BJ (cell line): ENCODE measurements at regions not wholly inside any gene's neighbourhood (a gene's known extent, or its start where the extent isn't known, plus 50 kb on each side); places are given as distances from the start of the nearest gene placed in this dataset.

ENCODE experiments used
- CTCF ChIA-PET: fragments of 350-600 bp; formaldehyde crosslinking; extraction: SDS; loops from one replicate; lab custom pipeline; 2021; ENCODE audit warnings: antibody characterized with exemption, inconsistent platforms; lab: Yijun Ruan, JAX
- POLR2A ChIA-PET: fragments of 300-600 bp; sonication (Branson Sonifier 250); formaldehyde crosslinking; extraction: SDS; loops from one replicate; lab custom pipeline; 2021; ENCODE audit warnings: antibody characterized with exemption; lab: Charles Lee
- DNase-seq: peaks from one replicate; pipeline ENCODE4 v3.0.0-alpha.2; 2011; ENCODE audit warnings: low read depth
- H3K27me3 ChIP-seq: 2 replicates; pipeline ENCODE4 v1.6.0; 2011; ENCODE audit warnings: low read length; ENCODE audit not compliant: control insufficient read depth, insufficient read depth
- H3K36me3 ChIP-seq: 2 replicates; pipeline ENCODE4 v1.5.1; 2011; ENCODE audit warnings: low read length; ENCODE audit not compliant: control insufficient read depth, insufficient read depth
- H3K4me3 ChIP-seq: 2 replicates; pipeline ENCODE4 v1.5.1; 2011; ENCODE audit warnings: low read depth, mild to moderate bottlenecking, control low read depth, low read length
- TF ChIP-seq, protein P1 (sequence below): IDR thresholded peaks from 2 replicates; pipeline ENCODE4 v1.5.1; 2011; ENCODE audit warnings: low read depth, mild to moderate bottlenecking, control low read depth, inconsistent platforms, low read length, moderate library complexity; ENCODE audit not compliant: insufficient read depth

DNA sequence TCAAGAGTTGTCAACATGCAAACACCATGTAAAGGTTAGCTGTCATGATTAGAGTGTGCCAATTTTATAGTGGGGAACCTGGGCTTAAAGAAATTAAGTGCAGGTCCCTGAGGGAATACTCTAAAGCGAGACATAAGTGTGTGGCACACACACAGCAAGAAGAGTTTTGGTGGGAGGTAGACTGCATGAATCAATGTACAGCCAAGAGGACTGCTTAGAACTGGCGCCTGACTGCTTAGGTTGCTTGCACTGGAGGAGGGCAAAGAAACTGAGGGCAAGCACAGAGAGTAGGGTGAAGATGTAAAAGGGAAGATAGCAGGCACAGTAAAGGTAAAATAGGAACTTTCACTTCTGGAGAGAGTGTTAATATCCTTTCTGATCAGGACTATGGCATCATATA lies 184.9 kb downstream of the SOX2 start:
- no peak for DNase-seq
- no peak overlapping the region for H3K4me3 ChIP-seq
- TF ChIP-seq, protein P1, sequence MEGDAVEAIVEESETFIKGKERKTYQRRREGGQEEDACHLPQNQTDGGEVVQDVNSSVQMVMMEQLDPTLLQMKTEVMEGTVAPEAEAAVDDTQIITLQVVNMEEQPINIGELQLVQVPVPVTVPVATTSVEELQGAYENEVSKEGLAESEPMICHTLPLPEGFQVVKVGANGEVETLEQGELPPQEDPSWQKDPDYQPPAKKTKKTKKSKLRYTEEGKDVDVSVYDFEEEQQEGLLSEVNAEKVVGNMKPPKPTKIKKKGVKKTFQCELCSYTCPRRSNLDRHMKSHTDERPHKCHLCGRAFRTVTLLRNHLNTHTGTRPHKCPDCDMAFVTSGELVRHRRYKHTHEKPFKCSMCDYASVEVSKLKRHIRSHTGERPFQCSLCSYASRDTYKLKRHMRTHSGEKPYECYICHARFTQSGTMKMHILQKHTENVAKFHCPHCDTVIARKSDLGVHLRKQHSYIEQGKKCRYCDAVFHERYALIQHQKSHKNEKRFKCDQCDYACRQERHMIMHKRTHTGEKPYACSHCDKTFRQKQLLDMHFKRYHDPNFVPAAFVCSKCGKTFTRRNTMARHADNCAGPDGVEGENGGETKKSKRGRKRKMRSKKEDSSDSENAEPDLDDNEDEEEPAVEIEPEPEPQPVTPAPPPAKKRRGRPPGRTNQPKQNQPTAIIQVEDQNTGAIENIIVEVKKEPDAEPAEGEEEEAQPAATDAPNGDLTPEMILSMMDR, result no peak
- ChIA-PET POLR2A (no interaction called here), CTCF (no interaction called here)
- H3K27me3 ChIP-seq, result no peaks in the 10 kb centered on the region
- H3K36me3 ChIP-seq, result no peaks in the 10 kb centered on the region

DNA sequence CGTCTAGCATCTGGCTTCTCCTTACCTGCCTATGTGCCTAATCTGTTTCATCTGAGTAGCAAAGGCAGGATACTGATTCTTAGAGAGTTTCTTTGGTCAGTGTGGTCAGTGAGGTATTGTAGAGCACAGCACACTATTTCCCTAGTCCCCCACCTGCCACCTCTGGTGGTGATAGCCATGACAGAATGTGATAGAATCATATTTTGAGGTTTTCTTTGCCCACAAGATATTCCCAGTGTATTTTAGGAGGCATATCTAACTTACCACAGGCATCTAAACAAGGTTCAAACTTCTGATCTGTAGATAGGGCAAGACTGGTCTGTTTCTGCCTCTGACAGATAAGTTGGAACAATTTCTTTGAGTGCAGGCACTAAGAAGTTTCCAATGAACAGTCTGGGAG lies 188.0 kb downstream of the SOX2 start:
- POLR2A ChIA-PET, result no interaction called here
- H3K4me3 ChIP-seq, result no peak overlapping the region
- TF ChIP-seq, protein P1, result no peak
- no peaks in the 10 kb centered on the region for H3K36me3 ChIP-seq
- H3K27me3 ChIP-seq, result no peaks in the 10 kb centered on the region
- CTCF ChIA-PET, result no interaction called here
- no peak for DNase-seq

DNA sequence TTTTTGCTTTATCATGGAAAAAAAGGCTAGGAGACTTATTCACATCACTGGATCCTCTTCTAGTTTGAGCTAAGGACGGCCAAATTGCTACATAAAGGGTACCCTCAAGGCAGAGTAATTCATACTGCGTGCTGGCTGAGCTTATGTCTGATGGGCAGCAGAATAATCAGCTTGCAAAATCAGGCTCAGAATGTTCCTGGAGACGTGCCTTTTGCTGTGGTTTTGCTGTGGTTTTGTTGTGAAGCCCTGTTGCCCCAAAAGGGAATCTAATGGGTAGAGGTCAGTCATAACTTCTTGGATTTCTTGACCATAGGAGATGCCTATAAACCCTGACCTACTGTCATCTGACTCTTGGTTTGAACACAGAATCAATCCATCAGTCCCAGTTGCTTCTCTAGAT lies 189.9 kb downstream of the SOX2 start:
- ChIA-PET CTCF (no interaction called here), POLR2A (no interaction called here)
- H3K4me3 ChIP-seq, result no peak overlapping the region
- TF ChIP-seq, protein P1, result no peak
- H3K36me3 ChIP-seq, result no peaks in the 10 kb centered on the region
- H3K27me3 ChIP-seq, result no peaks in the 10 kb centered on the region
- no peak for DNase-seq

DNA sequence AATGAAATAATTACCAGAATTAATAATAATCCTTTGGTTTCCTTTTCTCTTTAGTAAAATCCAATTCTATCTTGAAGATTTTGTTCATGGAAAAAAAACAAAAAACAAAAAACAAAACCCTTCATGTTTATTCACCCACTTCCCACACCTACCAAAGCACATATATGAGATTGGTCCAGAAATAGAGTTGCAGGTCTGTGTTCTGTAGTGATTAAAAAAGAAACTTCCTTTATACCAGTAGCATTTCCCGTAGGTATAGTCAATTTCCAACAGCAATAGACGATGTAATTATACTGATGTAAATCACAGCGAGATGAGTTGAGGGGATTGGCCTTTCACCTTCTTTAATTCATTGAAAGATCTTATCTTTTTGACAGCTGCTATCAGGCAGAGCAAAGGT lies 194.6 kb downstream of the SOX2 start:
- TF ChIP-seq, protein P1, result no peak
- Histone ChIP-seq H3K36me3 (no peaks in the 10 kb centered on the region), H3K27me3 (no peaks in the 10 kb centered on the region), H3K4me3 (no peak overlapping the region)
- CTCF ChIA-PET, result no interaction called here
- DNase-seq, result no peak
- POLR2A ChIA-PET, result no interaction called here

DNA sequence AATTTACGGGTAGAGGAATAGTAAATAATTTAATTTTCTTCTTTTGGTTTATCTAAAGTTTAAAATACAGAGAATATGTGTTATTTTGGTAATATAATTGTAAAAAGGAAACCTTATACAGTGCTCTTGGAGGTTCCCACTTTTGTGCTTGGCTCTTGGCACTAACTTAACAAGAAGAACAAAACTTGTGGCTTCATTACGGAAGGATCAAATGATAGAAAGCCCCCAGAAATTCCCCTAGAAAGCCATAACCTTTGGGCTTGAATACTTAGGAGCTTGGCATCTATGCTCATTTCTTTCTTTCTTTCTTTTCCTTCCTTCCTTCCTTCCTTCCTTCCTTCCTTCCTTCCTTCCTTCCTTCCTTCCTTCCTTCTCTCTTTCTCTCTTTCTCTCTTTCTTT lies 197.5 kb downstream of the SOX2 start:
- CTCF ChIA-PET, result no interaction called here
- DNase-seq, result no peak
- TF ChIP-seq, protein P1, result no peak

More for the DNA sequence above, 197.5 kb downstream of the SOX2 start:
- Histone ChIP-seq H3K36me3 (no peaks in the 10 kb centered on the region), H3K4me3 (no peak overlapping the region), H3K27me3 (no peaks in the 10 kb centered on the region)
- POLR2A ChIA-PET, result no interaction called here
